NOMO-1 treated with dmso at 0.1 percent for 144 hours (cell line): ENCODE measurements at regions not wholly inside any gene's neighbourhood (a gene's known extent, or its start where the extent isn't known, plus 50 kb on each side); places are given as distances from the start of the nearest gene placed in this dataset.
"Not testable (repeated sequence)": the region's sequence is repeated elsewhere in the genome, so short reads cannot be mapped to it uniquely, and the experiment has no call there.

ENCODE experiments used
- DNase-seq: peaks from one replicate; lab custom pipeline; 2025; ENCODE audit not compliant: unreplicated experiment; lab: John Stamatoyannopoulos, UW

- DNase-seq: no peak
These were observed 1711.4 kb upstream of the PIK3C3 start for GRCh38 chr18:40243607-40244006.

GRCh38 chr18:40235836-40236235, 1719.2 kb upstream of the PIK3C3 start:
- DNase-seq: no peak

GRCh38 chr18:40235323-40235722, 1719.7 kb upstream of the PIK3C3 start:
- no peak for DNase-seq

- no peak for DNase-seq
These were observed 1721.0 kb upstream of the PIK3C3 start for GRCh38 chr18:40233931-40234616.

GRCh38 chr18:40222776-40223175, 1732.3 kb upstream of the PIK3C3 start:
- DNase-seq: no peak

- no peak for DNase-seq
These were observed 1738.2 kb upstream of the PIK3C3 start for GRCh38 chr18:40216856-40217255.

GRCh38 chr18:40215979-40216378, 1739.1 kb upstream of the PIK3C3 start:
- DNase-seq: no peak

GRCh38 chr18:40210696-40211095, 1744.3 kb upstream of the PIK3C3 start:
- no peak for DNase-seq

GRCh38 chr18:40208958-40209357, 1746.1 kb upstream of the PIK3C3 start:
- no peak for DNase-seq

- no peak for DNase-seq
These were observed 1757.3 kb upstream of the PIK3C3 start for GRCh38 chr18:40197711-40198110.

- DNase-seq: no peak
These were observed 1768.4 kb upstream of the PIK3C3 start for GRCh38 chr18:40186677-40187076.

- no peak for DNase-seq
These were observed 1775.1 kb upstream of the PIK3C3 start for GRCh38 chr18:40179729-40180461.

- DNase-seq: no peak
These were observed 1787.0 kb upstream of the PIK3C3 start for GRCh38 chr18:40168026-40168425.

- no peak for DNase-seq
These were observed 1791.8 kb upstream of the PIK3C3 start for GRCh38 chr18:40163254-40163653.

GRCh38 chr18:40160361-40160760, 1794.7 kb upstream of the PIK3C3 start:
- DNase-seq: no peak

GRCh38 chr18:40159141-40160017, 1795.7 kb upstream of the PIK3C3 start:
- DNase-seq: no peak

- DNase-seq: no peak
These were observed 1797.9 kb upstream of the PIK3C3 start for GRCh38 chr18:40157120-40157519.

GRCh38 chr18:40152859-40153258, 1802.2 kb upstream of the PIK3C3 start:
- no peak for DNase-seq

- DNase-seq: no peak
These were observed 1806.1 kb upstream of the PIK3C3 start for GRCh38 chr18:40148960-40149359.

- no peak for DNase-seq
These were observed 1821.8 kb upstream of the PIK3C3 start for GRCh38 chr18:40133253-40133652.

GRCh38 chr18:40132438-40132837, 1822.6 kb upstream of the PIK3C3 start:
- not testable (repeated sequence) for DNase-seq

GRCh38 chr18:40124107-40124506, 1830.9 kb upstream of the PIK3C3 start:
- no peak for DNase-seq
